ENCODE measurements at regions not wholly inside any gene's neighbourhood (a gene's known extent, or its start where the extent isn't known, plus 50 kb on each side); places are given as distances from the start of the nearest gene placed in this dataset.

- ChIA-PET POLR2A (no interaction called here), CTCF (no interaction called here)
- ATAC-seq (ENCODE audit: poor library complexity) (no peak), DNase-seq (no peak)
- no peaks in the 10 kb centered on the region for H3K4me1 ChIP-seq (ENCODE audit: insufficient read depth, low read length)
- H3K27me3 Mint-ChIP-seq, result no peaks in the 10 kb centered on the region
- no peak overlapping the region for H3K4me3 Mint-ChIP-seq
- intact Hi-C loops (cut with DNase I, micrococcal nuclease), result no loop called here
- no peak overlapping the region for H3K27ac ChIP-seq (ENCODE audit: low read depth in 1 of 2, low read length in 2 of 2)
- peaks cover 3% of the 10 kb centered on the region for H3K9me3 Mint-ChIP-seq
- no peak overlapping the region for H3K4me3 ChIP-seq (ENCODE audit: low read length)
- H3K36me3 ChIP-seq (ENCODE audit: insufficient read depth, low read length), result no peaks in the 10 kb centered on the region
- TF ChIP-seq CTCF (IDR thresholded peaks at IDR 0.05), result no peak
- no peak overlapping the region for H3K27ac Mint-ChIP-seq
- H3K9me3 ChIP-seq (ENCODE audit: control insufficient read depth in 1 of 2, insufficient read depth in 1 of 2, low read length in 2 of 2), result no peaks in the 10 kb centered on the region
- H3K27me3 ChIP-seq (ENCODE audit: control insufficient read depth in 1 of 2, insufficient read depth in 2 of 2, low read length in 2 of 2), result no peaks in the 10 kb centered on the region
- H3K36me3 Mint-ChIP-seq (ENCODE audit: low read depth), result no peaks in the 10 kb centered on the region
- H3K4me1 Mint-ChIP-seq (ENCODE audit: low read depth), result no peaks in the 10 kb centered on the region
These were observed 207.5 kb upstream of the ST6GAL2 start for GRCh38 chr2:107093426-107093957.

DNA sequence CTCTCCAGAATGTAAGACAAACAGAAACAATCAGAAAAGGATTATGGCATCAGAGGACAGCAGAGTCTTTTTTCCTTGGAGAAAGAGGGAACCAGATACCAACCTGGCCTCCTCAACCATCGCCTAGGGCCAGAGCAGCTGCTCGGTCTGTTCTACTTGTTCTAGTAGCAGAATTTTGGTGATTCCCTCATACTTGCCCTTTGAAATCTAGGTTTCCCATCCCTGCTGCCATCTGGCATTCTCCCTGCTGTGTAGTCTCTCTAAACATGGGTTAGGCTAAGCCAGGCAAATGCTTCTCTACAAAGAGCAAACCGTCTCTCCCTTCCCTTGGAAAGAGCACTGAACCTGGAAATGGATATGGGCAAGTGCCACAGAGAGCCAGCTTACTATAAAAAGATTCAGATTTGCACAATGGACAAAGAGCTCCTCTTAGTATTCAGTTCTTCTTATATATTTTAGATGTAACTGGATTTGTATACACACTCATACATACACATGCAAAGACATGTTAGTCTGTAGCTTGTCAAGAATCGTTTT is 208.6 kb upstream of the ST6GAL2 start:
- POLR2A ChIA-PET, result no interaction called here
- Mint-ChIP-seq H3K36me3 (ENCODE audit: low read depth) (no peaks in the 10 kb centered on the region), H3K27me3 (no peaks in the 10 kb centered on the region), H3K4me1 (ENCODE audit: low read depth) (no peaks in the 10 kb centered on the region), H3K27ac (no peak overlapping the region), H3K4me3 (no peak overlapping the region), H3K9me3 (peaks cover 3% of the 10 kb centered on the region)
- Histone ChIP-seq H3K36me3 (ENCODE audit: insufficient read depth, low read length) (no peaks in the 10 kb centered on the region), H3K27ac (ENCODE audit: low read depth in 1 of 2, low read length in 2 of 2) (no peak overlapping the region), H3K4me3 (ENCODE audit: low read length) (no peak overlapping the region), H3K27me3 (ENCODE audit: control insufficient read depth in 1 of 2, insufficient read depth in 2 of 2, low read length in 2 of 2) (no peaks in the 10 kb centered on the region), H3K4me1 (ENCODE audit: insufficient read depth, low read length) (no peaks in the 10 kb centered on the region), H3K9me3 (ENCODE audit: control insufficient read depth in 1 of 2, insufficient read depth in 1 of 2, low read length in 2 of 2) (no peaks in the 10 kb centered on the region)
- CTCF ChIA-PET, result no interaction called here
- ATAC-seq (ENCODE audit: poor library complexity) (no peak), DNase-seq (no peak)
- intact Hi-C loops (cut with DNase I, micrococcal nuclease), result no loop called here
- TF ChIP-seq CTCF (IDR thresholded peaks at IDR 0.05), result no peak

- Histone ChIP-seq H3K4me3 (ENCODE audit: low read length) (no peak overlapping the region), H3K9me3 (ENCODE audit: control insufficient read depth in 1 of 2, insufficient read depth in 1 of 2, low read length in 2 of 2) (no peaks in the 10 kb centered on the region), H3K27ac (ENCODE audit: low read depth in 1 of 2, low read length in 2 of 2) (no peak overlapping the region), H3K4me1 (ENCODE audit: insufficient read depth, low read length) (no peaks in the 10 kb centered on the region), H3K27me3 (ENCODE audit: control insufficient read depth in 1 of 2, insufficient read depth in 2 of 2, low read length in 2 of 2) (no peaks in the 10 kb centered on the region), H3K36me3 (ENCODE audit: insufficient read depth, low read length) (no peaks in the 10 kb centered on the region)
- Mint-ChIP-seq H3K27ac (no peak overlapping the region), H3K9me3 (peaks cover 13% of the 10 kb centered on the region), H3K4me3 (no peak overlapping the region), H3K36me3 (ENCODE audit: low read depth) (no peaks in the 10 kb centered on the region), H3K4me1 (ENCODE audit: low read depth) (no peaks in the 10 kb centered on the region), H3K27me3 (no peaks in the 10 kb centered on the region)
- no peak for TF ChIP-seq CTCF (IDR thresholded peaks at IDR 0.05)
- DNase-seq (no peak), ATAC-seq (ENCODE audit: poor library complexity) (no peak)
- intact Hi-C loops (cut with DNase I, micrococcal nuclease), result no loop called here
- POLR2A ChIA-PET, result no interaction called here
- CTCF ChIA-PET, result no interaction called here
These were observed 216.2 kb upstream of the ST6GAL2 start for GRCh38 chr2:107102176-107102575.
